H9 (cell line): ENCODE measurements at regions not wholly inside any gene's neighbourhood (a gene's known extent, or its start where the extent isn't known, plus 50 kb on each side); places are given as distances from the start of the nearest gene placed in this dataset.
"Not testable (repeated sequence)": the region's sequence is repeated elsewhere in the genome, so short reads cannot be mapped to it uniquely, and the experiment has no call there.

ENCODE experiments used
- DNase-seq: peaks from one replicate; pipeline ENCODE4 v3.0.0-alpha.2; 2017
- H2AFZ ChIP-seq: one replicate; pipeline ENCODE4 v1.6.1; 2013; ENCODE audit warnings: mild to moderate bottlenecking, low read length, control low read depth, moderate library complexity
- H2AK5ac ChIP-seq: 2 replicates; pipeline ENCODE4 v1.6.1; 2013; ENCODE audit warnings: low read length, control low read depth, mixed read lengths; ENCODE audit not compliant: insufficient read length
- H2BK120ac ChIP-seq: one replicate; pipeline ENCODE4 v1.6.1; 2013; ENCODE audit warnings: low read depth, mild to moderate bottlenecking, low read length, control low read depth, inconsistent platforms; ENCODE audit not compliant: poor library complexity, severe bottlenecking
- H2BK12ac ChIP-seq: 2 replicates; pipeline ENCODE4 v1.6.1; 2013; ENCODE audit warnings: low read length, control low read depth, mixed read lengths, low read depth; ENCODE audit not compliant: insufficient read length
- H2BK15ac ChIP-seq: 2 replicates; pipeline ENCODE4 v1.6.1; 2013; ENCODE audit warnings: low read depth, low read length, control low read depth
- H2BK20ac ChIP-seq: one replicate; pipeline ENCODE4 v1.6.1; 2013; ENCODE audit warnings: low read depth, mild to moderate bottlenecking, low read length, control low read depth, inconsistent platforms; ENCODE audit not compliant: poor library complexity, severe bottlenecking
- H2BK5ac ChIP-seq: 2 replicates; pipeline ENCODE4 v1.6.1; 2013; ENCODE audit warnings: low read length, control low read depth, mixed read lengths; ENCODE audit not compliant: insufficient read length
- H3K14ac ChIP-seq: 2 replicates; pipeline ENCODE4 v1.6.1; 2013; ENCODE audit warnings: low read length, control low read depth; ENCODE audit not compliant: insufficient read depth
- H3K18ac ChIP-seq: 2 replicates; pipeline ENCODE4 v1.6.1; 2013; ENCODE audit warnings: low read depth, mild to moderate bottlenecking, mixed read lengths, low read length, control low read depth; ENCODE audit not compliant: insufficient read length
- H3K23ac ChIP-seq: 2 replicates; pipeline ENCODE4 v1.6.1; 2013; ENCODE audit warnings: low read length, control low read depth, mixed read lengths, low read depth; ENCODE audit not compliant: insufficient read length
- H3K23me2 ChIP-seq: 2 replicates; pipeline ENCODE4 v1.6.1; 2013; ENCODE audit warnings: low read depth, mild to moderate bottlenecking, mixed read lengths, low read length, control low read depth; ENCODE audit not compliant: insufficient read length, poor library complexity, severe bottlenecking
- H3K27ac ChIP-seq: 2 replicates; pipeline ENCODE4 v1.5.1; 2013; ENCODE audit warnings: low read length, control low read depth, mixed read lengths, low read depth; ENCODE audit not compliant: insufficient read length
- H3K27me3 ChIP-seq: 2 replicates; pipeline ENCODE4 v1.6.1; 2013; ENCODE audit warnings: low read length, control low read depth, inconsistent platforms; ENCODE audit not compliant: insufficient read depth
- H3K4ac ChIP-seq: 2 replicates; pipeline ENCODE4 v1.6.1; 2013; ENCODE audit warnings: low read depth, mild to moderate bottlenecking, control low read depth, inconsistent platforms, low read length, moderate library complexity
- H3K4me1 ChIP-seq: 2 replicates; pipeline ENCODE4 v1.6.1; 2013; ENCODE audit warnings: low read length, control low read depth, inconsistent platforms; ENCODE audit not compliant: insufficient read depth
- H3K4me2 ChIP-seq: 2 replicates; pipeline ENCODE4 v1.6.1; 2013; ENCODE audit warnings: low read length, control low read depth, mixed read lengths; ENCODE audit not compliant: insufficient read length, insufficient read depth
- H3K56ac ChIP-seq: 2 replicates; pipeline ENCODE4 v1.6.1; 2013; ENCODE audit warnings: low read depth, mild to moderate bottlenecking, mixed read lengths, low read length, control low read depth; ENCODE audit not compliant: insufficient read length
- H3K79me1 ChIP-seq: 2 replicates; pipeline ENCODE4 v1.6.1; 2013; ENCODE audit warnings: low read depth, mild to moderate bottlenecking, moderate library complexity, low read length, control low read depth, inconsistent platforms; ENCODE audit not compliant: insufficient read depth, poor library complexity, severe bottlenecking
- H3K79me2 ChIP-seq: 2 replicates; pipeline ENCODE4 v1.6.1; 2013; ENCODE audit warnings: low read length, control low read depth, inconsistent platforms; ENCODE audit not compliant: insufficient read depth
- H3K9ac ChIP-seq: 2 replicates; pipeline ENCODE4 v1.6.1; 2013; ENCODE audit warnings: low read length, control low read depth, mixed read lengths; ENCODE audit not compliant: insufficient read length; ENCODE audit errors: extremely low read depth
- H3K9me3 ChIP-seq: one replicate; pipeline ENCODE4 v1.6.1; 2013; ENCODE audit warnings: low read depth, low read length, inconsistent platforms; ENCODE audit not compliant: control insufficient read depth
- H3T11ph ChIP-seq: one replicate; pipeline ENCODE4 v1.6.1; 2013; ENCODE audit warnings: mild to moderate bottlenecking, low read length, control low read depth, inconsistent platforms
- H4K20me1 ChIP-seq: one replicate; pipeline ENCODE4 v1.6.1; 2013; ENCODE audit not compliant: control insufficient read depth, insufficient read length, insufficient read depth
- H4K5ac ChIP-seq: 2 replicates; pipeline ENCODE4 v1.6.1; 2013; ENCODE audit warnings: low read depth, mild to moderate bottlenecking, mixed read lengths, low read length, control low read depth; ENCODE audit not compliant: insufficient read length
- H4K8ac ChIP-seq: replicated peaks from 2 replicates; pipeline ENCODE4 v1.6.1; 2013; ENCODE audit warnings: low read length, control low read depth, mixed read lengths, low read depth; ENCODE audit not compliant: insufficient read length
- H4K91ac ChIP-seq: 2 replicates; pipeline ENCODE4 v1.6.1; 2013; ENCODE audit warnings: low read depth, mild to moderate bottlenecking, moderate library complexity, mixed read lengths, low read length, control low read depth; ENCODE audit not compliant: insufficient read length
- H3K27ac Mint-ChIP-seq, 3 experiments: 2 replicates in 2 of 3; 3 replicates in 1 of 3; pipeline ENCODE4 v1.8.0; 2020 to 2021; ENCODE audit warnings: mixed read lengths in 3 of 3, mild to moderate bottlenecking in 1 of 3, moderate library complexity in 1 of 3
- H3K27me3 Mint-ChIP-seq: 2 replicates; pipeline ENCODE4 v1.8.0; 2021; ENCODE audit warnings: low read depth, mild to moderate bottlenecking, moderate library complexity, mixed read lengths
- H3K36me3 Mint-ChIP-seq, 3 experiments: 2 replicates in 2 of 3; 3 replicates in 1 of 3; pipeline ENCODE4 v1.8.0; 2020 to 2021; ENCODE audit warnings: low read depth in 3 of 3, mixed read lengths in 3 of 3; ENCODE audit not compliant: insufficient read depth in 1 of 3
- H3K4me1 Mint-ChIP-seq, 2 experiments: 2 replicates each; pipeline ENCODE4 v1.8.0; 2020; ENCODE audit warnings: mixed read lengths in 2 of 2
- H3K4me3 Mint-ChIP-seq, 2 experiments: 2 replicates in 1 of 2; 3 replicates in 1 of 2; pipeline ENCODE4 v1.8.0; 2020 to 2021; ENCODE audit warnings: mild to moderate bottlenecking in 2 of 2, mixed read lengths in 2 of 2, moderate library complexity in 1 of 2
- H3K9me3 Mint-ChIP-seq, 2 experiments: 2 replicates in 1 of 2; 3 replicates in 1 of 2; pipeline ENCODE4 v1.8.0; 2020; ENCODE audit warnings: mild to moderate bottlenecking in 2 of 2, mixed read lengths in 2 of 2, moderate library complexity in 1 of 2
- CTCF ChIP-seq: fragments of 200-600 bp; sonication (generic); conservative IDR thresholded peaks from 3 replicates; pipeline ENCODE4 v1.8.0; 2021; ENCODE audit warnings: antibody characterized with exemption, mild to moderate bottlenecking
- WGBS: extraction: QIAGEN DNeasy Blood & Tissue Kit; methylation state at CpG from one replicate; pipeline ENCODE4 v1.1.7; 2013; ENCODE audit warnings: missing lambda C conversion rate, low lambda C conversion rate, mixed read lengths; ENCODE audit not compliant: insufficient read length; ENCODE audit errors: extremely low coverage; 5-methylcytosine and 5-hydroxymethylcytosine counted together

GRCh38 chr4:8674311-8674885 lies 81.8 kb downstream of the CPZ start:
- peaks cover 0 to 2% of the 10 kb centered on the region in 2 experiments; a peak in 1 of 4 replicates for H3K4me1 Mint-ChIP-seq
- no peak overlapping the region for H3K23ac ChIP-seq
- no CpG with 5 or more reads among the region's 16 CpGs for WGBS

GRCh38 chr4:8673106-8673505 lies 80.5 kb downstream of the CPZ start:
- H4K8ac ChIP-seq, H3K79me1 ChIP-seq, H4K20me1 ChIP-seq, H3K4ac ChIP-seq, H3K4me2 ChIP-seq, H3K23ac ChIP-seq, H2BK120ac ChIP-seq, H3K14ac ChIP-seq, H2BK20ac ChIP-seq, H3K9me3 ChIP-seq, H3K4me1 ChIP-seq, H2BK5ac ChIP-seq, H2AFZ ChIP-seq, H3K27ac ChIP-seq, H3K4me3 Mint-ChIP-seq, H2BK15ac ChIP-seq, DNase-seq, H3K9me3 Mint-ChIP-seq, H4K5ac ChIP-seq, H3K4me1 Mint-ChIP-seq, H3K27ac Mint-ChIP-seq, H4K91ac ChIP-seq, H3K56ac ChIP-seq, H3K27me3 ChIP-seq, H3T11ph ChIP-seq, H3K36me3 Mint-ChIP-seq, H3K79me2 ChIP-seq, H3K23me2 ChIP-seq, H3K18ac ChIP-seq, H2BK12ac ChIP-seq, H3K9ac ChIP-seq, H2AK5ac ChIP-seq: not testable (repeated sequence)
- no CpG with 5 or more reads among the region's 5 CpGs for WGBS
- peaks cover 72% of the 10 kb centered on the region for H3K27me3 Mint-ChIP-seq

More at GRCh38 chr4:8674311-8674885, 81.8 kb downstream of the CPZ start:
- H3K9ac ChIP-seq: no peak overlapping the region
- H4K91ac ChIP-seq: no peak overlapping the region
- no peak overlapping the region for H2AK5ac ChIP-seq
- no peak overlapping the region for H2BK20ac ChIP-seq
- no peak overlapping the region for H3K27ac Mint-ChIP-seq
- peaks cover 69% of the 10 kb centered on the region for H3K27me3 Mint-ChIP-seq
- no peak overlapping the region for H3K4ac ChIP-seq
- H2BK12ac ChIP-seq: no peak overlapping the region
- H3K27me3 ChIP-seq: no peaks in the 10 kb centered on the region
- H3K27ac ChIP-seq: no peak overlapping the region
- H3T11ph ChIP-seq: no peak overlapping the region
- DNase-seq: no peak
- H3K23me2 ChIP-seq: no peaks in the 10 kb centered on the region
- no peak overlapping the region for H4K5ac ChIP-seq
- H3K4me1 ChIP-seq: no peaks in the 10 kb centered on the region
- no peaks in the 10 kb centered on the region for H3K9me3 ChIP-seq
- H3K14ac ChIP-seq: no peak overlapping the region
- no peaks in the 10 kb centered on the region for H3K79me1 ChIP-seq
- H3K36me3 Mint-ChIP-seq: no peaks in the 10 kb centered on the region
- no peak overlapping the region for H2BK120ac ChIP-seq
- no peak overlapping the region for H3K4me2 ChIP-seq
- TF ChIP-seq CTCF: no peak
- H2AFZ ChIP-seq: no peak overlapping the region
- H3K9me3 Mint-ChIP-seq: no peaks in the 10 kb centered on the region
- no peak overlapping the region for H2BK5ac ChIP-seq
- no peaks in the 10 kb centered on the region for H4K20me1 ChIP-seq
- H3K79me2 ChIP-seq: no peaks in the 10 kb centered on the region
- no peak overlapping the region for H2BK15ac ChIP-seq
- H4K8ac ChIP-seq: no peak overlapping the region
- H3K18ac ChIP-seq: no peak overlapping the region
- no peak overlapping the region for H3K4me3 Mint-ChIP-seq
- H3K56ac ChIP-seq: no peak overlapping the region
